ENCODE measurements at regions not wholly inside any gene's neighbourhood (a gene's known extent, or its start where the extent isn't known, plus 50 kb on each side); places are given as distances from the start of the nearest gene placed in this dataset.

- TF ChIP-seq YY1 (IDR thresholded peaks at IDR 0.05; ENCODE audit: extremely low read depth, insufficient replicate concordance, low read depth, low read length) = no peak
- TF ChIP-seq POLR2A (IDR thresholded peaks at IDR 0.05; ENCODE audit: borderline replicate concordance, extremely low read depth, insufficient read depth, insufficient read length) = no peak
- no peak for TF ChIP-seq CTCF (IDR thresholded peaks at IDR 0.05 in 2 of 3, conservative IDR thresholded peaks at IDR 0.05 in 1 of 3; ENCODE audit: borderline replicate concordance in 1 of 3, insufficient read depth in 1 of 3, low read depth in 2 of 3, low read length in 2 of 3)
- no peak for TF ChIP-seq EZH2 (IDR thresholded peaks at IDR 0.05)
- TF ChIP-seq, protein P1, sequence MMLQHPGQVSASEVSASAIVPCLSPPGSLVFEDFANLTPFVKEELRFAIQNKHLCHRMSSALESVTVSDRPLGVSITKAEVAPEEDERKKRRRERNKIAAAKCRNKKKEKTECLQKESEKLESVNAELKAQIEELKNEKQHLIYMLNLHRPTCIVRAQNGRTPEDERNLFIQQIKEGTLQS (IDR thresholded peaks at IDR 0.05) = no peak
Measured at GRCh38 chr5:67361932-67362729, 165.5 kb upstream of the CD180 start.
